Trophoblast cell (in vitro differentiated cells and primary cell): ENCODE measurements at regions not wholly inside any gene's neighbourhood (a gene's known extent, or its start where the extent isn't known, plus 50 kb on each side); places are given as distances from the start of the nearest gene placed in this dataset.

Source experiments
- DNase-seq, 2 donors: peaks; one replicate each; pipeline ENCODE4 v3.0.0-alpha.2; 2016
- H2AFZ ChIP-seq: 2 replicates; pipeline ENCODE4 v1.6.1; 2013; ENCODE audit warnings: low read length, moderate library complexity, mild to moderate bottlenecking; ENCODE audit not compliant: insufficient read depth, poor library complexity
- H2AK5ac ChIP-seq: 2 replicates; pipeline ENCODE4 v1.6.1; 2013; ENCODE audit warnings: mild to moderate bottlenecking, low read length
- H2BK120ac ChIP-seq: 2 replicates; pipeline ENCODE4 v1.6.1; 2013; ENCODE audit warnings: low read length, mild to moderate bottlenecking, moderate library complexity; ENCODE audit not compliant: insufficient read depth, poor library complexity
- H2BK12ac ChIP-seq: 2 replicates; pipeline ENCODE4 v1.6.1; 2013; ENCODE audit warnings: mild to moderate bottlenecking, low read length, moderate library complexity
- H2BK5ac ChIP-seq: 2 replicates; pipeline ENCODE4 v1.6.1; 2013; ENCODE audit warnings: low read length, low read depth, moderate library complexity, mild to moderate bottlenecking; ENCODE audit not compliant: poor library complexity
- H3K14ac ChIP-seq: 2 replicates; pipeline ENCODE4 v1.6.1; 2013; ENCODE audit warnings: mild to moderate bottlenecking, low read length
- H3K18ac ChIP-seq: 2 replicates; pipeline ENCODE4 v1.6.1; 2013; ENCODE audit warnings: mild to moderate bottlenecking, low read length
- H3K23ac ChIP-seq: 2 replicates; pipeline ENCODE4 v1.6.1; 2013; ENCODE audit warnings: low read length
- H3K27ac ChIP-seq: 2 replicates; pipeline ENCODE4 v1.5.1; 2013; ENCODE audit warnings: low read depth, mild to moderate bottlenecking, inconsistent platforms, low read length, moderate library complexity
- H3K27me3 ChIP-seq: 2 replicates; pipeline ENCODE4 v1.6.1; 2013; ENCODE audit warnings: inconsistent platforms, mild to moderate bottlenecking, low read length, moderate library complexity; ENCODE audit not compliant: insufficient read depth
- H3K36me3 ChIP-seq, 2 experiments: 1 replicate in 1 of 2; 2 replicates in 1 of 2; pipeline ENCODE4 v1.6.1; 2013; ENCODE audit warnings: low read length in 2 of 2, mild to moderate bottlenecking in 2 of 2, moderate library complexity in 1 of 2; ENCODE audit not compliant: insufficient read depth in 2 of 2, control insufficient read depth in 1 of 2
- H3K4ac ChIP-seq: 2 replicates; pipeline ENCODE4 v1.6.1; 2013; ENCODE audit warnings: low read depth, mild to moderate bottlenecking, low read length, moderate library complexity
- H3K4me1 ChIP-seq, 2 experiments: 1 replicate in 1 of 2; 2 replicates in 1 of 2; pipeline ENCODE4 v1.6.1; 2013; ENCODE audit warnings: low read length in 2 of 2, mild to moderate bottlenecking in 2 of 2, moderate library complexity in 1 of 2; ENCODE audit not compliant: insufficient read depth in 2 of 2, control insufficient read depth in 1 of 2
- H3K4me2 ChIP-seq: 2 replicates; pipeline ENCODE4 v1.6.1; 2013; ENCODE audit warnings: inconsistent platforms, mild to moderate bottlenecking, low read length, moderate library complexity
- H3K4me3 ChIP-seq: 2 replicates; pipeline ENCODE4 v1.5.1; 2013; ENCODE audit warnings: mild to moderate bottlenecking, low read depth, low read length, inconsistent platforms
- H3K79me1 ChIP-seq: one replicate; pipeline ENCODE4 v1.6.1; 2013; ENCODE audit warnings: low read length
- H3K79me2 ChIP-seq: 2 replicates; pipeline ENCODE4 v1.6.1; 2013; ENCODE audit warnings: low read length, mild to moderate bottlenecking; ENCODE audit not compliant: control insufficient read depth, insufficient read depth, poor library complexity
- H3K9ac ChIP-seq: 2 replicates; pipeline ENCODE4 v1.6.1; 2013; ENCODE audit warnings: mild to moderate bottlenecking, low read length
- H3K9me3 ChIP-seq: 2 replicates; pipeline ENCODE4 v1.6.1; 2013; ENCODE audit warnings: low read depth, mild to moderate bottlenecking, control low read depth, inconsistent platforms, low read length; ENCODE audit not compliant: insufficient read depth
- H4K12ac ChIP-seq: 2 replicates; pipeline ENCODE4 v1.6.1; 2013; ENCODE audit warnings: low read depth, mild to moderate bottlenecking, low read length, moderate library complexity
- H4K8ac ChIP-seq: 2 replicates; pipeline ENCODE4 v1.6.1; 2013; ENCODE audit warnings: low read depth, mild to moderate bottlenecking, low read length, moderate library complexity
- H4K91ac ChIP-seq: one replicate; pipeline ENCODE4 v1.6.1; 2013; ENCODE audit warnings: low read depth, mild to moderate bottlenecking, low read length, moderate library complexity
- WGBS: extraction: QIAGEN DNeasy Blood & Tissue Kit; methylation state at CpG from one replicate; pipeline ENCODE4 v1.1.7; 2013; ENCODE audit warnings: missing lambda C conversion rate; ENCODE audit not compliant: insufficient read length, insufficient coverage; ENCODE audit errors: extremely low coverage; 5-methylcytosine and 5-hydroxymethylcytosine counted together

GRCh38 chr2:226333388-226333787, 466.2 kb downstream of the IRS1 start:
- Histone ChIP-seq H2AK5ac (no peak overlapping the region), H3K36me3 (no peaks in the 10 kb centered on the region), H3K27ac (no peak overlapping the region), H2BK5ac (no peak overlapping the region), H3K18ac (no peak overlapping the region), H4K91ac (no peak overlapping the region), H3K4me1 (no peaks in the 10 kb centered on the region), H3K79me2 (no peaks in the 10 kb centered on the region), H3K4me2 (no peak overlapping the region), H4K8ac (no peak overlapping the region), H3K79me1 (no peaks in the 10 kb centered on the region), H3K4ac (no peak overlapping the region), H2BK120ac (no peak overlapping the region), H2BK12ac (no peak overlapping the region), H3K27me3 (no peaks in the 10 kb centered on the region), H3K9me3 (no peaks in the 10 kb centered on the region), H3K4me3 (no peak overlapping the region), H2AFZ (no peak overlapping the region), H3K14ac (no peak overlapping the region), H4K12ac (no peak overlapping the region), H3K23ac (no peak overlapping the region), H3K9ac (no peak overlapping the region)
- no CpG with 5 or more reads among the region's 4 CpGs for WGBS
- DNase-seq: no peak

DNA sequence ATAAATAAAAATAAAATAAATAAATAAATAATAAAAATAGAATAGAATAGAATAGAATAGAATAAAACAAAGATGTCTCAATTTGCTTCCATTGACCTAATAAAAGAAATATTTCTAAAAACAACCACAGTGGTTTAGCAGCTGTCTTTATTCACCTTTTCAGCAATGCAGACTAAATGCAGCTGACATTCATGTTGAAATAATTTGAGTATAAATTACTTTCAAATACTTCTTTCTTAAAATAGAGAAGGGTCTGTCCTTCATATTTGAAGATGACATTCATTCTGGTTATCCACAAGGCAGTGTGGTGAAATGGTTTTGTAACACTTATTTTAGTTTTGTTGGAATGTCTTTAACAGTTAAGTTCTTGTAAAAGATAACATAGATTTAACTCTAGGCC, 469.4 kb downstream of the IRS1 start:
- no peak overlapping the region for H4K8ac ChIP-seq
- no peak overlapping the region for H2BK5ac ChIP-seq
- H3K23ac ChIP-seq: no peak overlapping the region
- no peak overlapping the region for H3K4ac ChIP-seq
- no peak overlapping the region for H3K14ac ChIP-seq
- no peaks in the 10 kb centered on the region for H3K79me1 ChIP-seq
- no peak for DNase-seq
- no peak overlapping the region for H3K18ac ChIP-seq
- H3K27ac ChIP-seq: no peak overlapping the region
- H3K79me2 ChIP-seq: no peaks in the 10 kb centered on the region
- no peak overlapping the region for H3K9ac ChIP-seq
- no peak overlapping the region for H3K4me2 ChIP-seq
- H3K9me3 ChIP-seq: no peaks in the 10 kb centered on the region
- H3K27me3 ChIP-seq: no peaks in the 10 kb centered on the region
- H4K12ac ChIP-seq: no peak overlapping the region
- no peak overlapping the region for H3K4me3 ChIP-seq
- H4K91ac ChIP-seq: no peak overlapping the region
- H2BK120ac ChIP-seq: no peak overlapping the region
- H2BK12ac ChIP-seq: no peak overlapping the region
- no peak overlapping the region for H2AK5ac ChIP-seq
- no peaks in the 10 kb centered on the region for H3K4me1 ChIP-seq
- H2AFZ ChIP-seq: no peak overlapping the region
- H3K36me3 ChIP-seq: no peaks in the 10 kb centered on the region

- no peak for DNase-seq
- no peak overlapping the region for H3K18ac ChIP-seq
- H3K4ac ChIP-seq: no peak overlapping the region
- H3K9ac ChIP-seq: no peak overlapping the region
- H2BK120ac ChIP-seq: no peak overlapping the region
- H3K79me1 ChIP-seq: no peaks in the 10 kb centered on the region
- H2AFZ ChIP-seq: no peak overlapping the region
- H3K23ac ChIP-seq: no peak overlapping the region
- no peak overlapping the region for H3K14ac ChIP-seq
- no peaks in the 10 kb centered on the region for H3K79me2 ChIP-seq
- H3K4me2 ChIP-seq: no peak overlapping the region
- no peak overlapping the region for H4K91ac ChIP-seq
- no peak overlapping the region for H4K8ac ChIP-seq
- no peaks in the 10 kb centered on the region for H3K9me3 ChIP-seq
- H2AK5ac ChIP-seq: no peak overlapping the region
- no peak overlapping the region for H2BK12ac ChIP-seq
- no peak overlapping the region for H3K27ac ChIP-seq
- H4K12ac ChIP-seq: no peak overlapping the region
- no peaks in the 10 kb centered on the region for H3K4me1 ChIP-seq
- no CpG with 5 or more reads among the region's 4 CpGs for WGBS
- H3K4me3 ChIP-seq: no peak overlapping the region
- no peaks in the 10 kb centered on the region for H3K27me3 ChIP-seq
- no peaks in the 10 kb centered on the region for H3K36me3 ChIP-seq
- H2BK5ac ChIP-seq: no peak overlapping the region
These were observed 470.4 kb downstream of the IRS1 start for GRCh38 chr2:226329180-226329579.

- H3K79me2 ChIP-seq: no peaks in the 10 kb centered on the region
- H4K8ac ChIP-seq: no peak overlapping the region
- H3K9ac ChIP-seq: no peak overlapping the region
- H2AFZ ChIP-seq: no peak overlapping the region
- H2BK120ac ChIP-seq: no peak overlapping the region
- no peak overlapping the region for H3K4me2 ChIP-seq
- no peak overlapping the region for H2BK5ac ChIP-seq
- H3K4me3 ChIP-seq: no peak overlapping the region
- H2BK12ac ChIP-seq: no peak overlapping the region
- no peaks in the 10 kb centered on the region for H3K4me1 ChIP-seq
- H3K18ac ChIP-seq: no peak overlapping the region
- no peaks in the 10 kb centered on the region for H3K9me3 ChIP-seq
- H3K27ac ChIP-seq: no peak overlapping the region
- H3K23ac ChIP-seq: no peak overlapping the region
- no peak for DNase-seq
- no CpG with 5 or more reads among the region's 4 CpGs for whole genome bisulfite sequencing
- no peak overlapping the region for H3K4ac ChIP-seq
- H3K27me3 ChIP-seq: no peaks in the 10 kb centered on the region
- H3K36me3 ChIP-seq: no peaks in the 10 kb centered on the region
- no peak overlapping the region for H4K12ac ChIP-seq
- H2AK5ac ChIP-seq: no peak overlapping the region
- no peaks in the 10 kb centered on the region for H3K79me1 ChIP-seq
- H3K14ac ChIP-seq: no peak overlapping the region
- no peak overlapping the region for H4K91ac ChIP-seq
These were observed 471.8 kb downstream of the IRS1 start for GRCh38 chr2:226327830-226328229.

DNA sequence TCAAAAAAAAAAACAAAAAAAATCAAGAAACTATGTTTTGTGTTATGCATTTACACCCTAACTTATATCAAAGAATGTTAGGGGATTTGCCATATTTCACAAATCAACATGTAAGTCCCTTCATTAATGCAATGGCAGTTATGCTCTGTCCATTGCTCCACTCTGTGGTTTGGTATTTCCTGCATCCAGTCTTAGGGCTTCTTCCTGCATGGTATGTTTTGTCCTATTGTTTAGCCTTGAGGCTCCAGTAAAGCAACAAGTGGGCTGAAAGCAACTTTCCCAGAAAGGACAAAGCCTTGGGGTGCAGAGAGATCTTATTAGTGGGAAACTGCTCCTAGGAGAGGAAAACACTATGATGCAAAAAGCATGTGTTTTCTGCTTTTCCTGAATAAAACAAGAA, 474.1 kb downstream of the IRS1 start:
- no peak overlapping the region for H4K91ac ChIP-seq
- no peak overlapping the region for H2BK120ac ChIP-seq
- H3K4me1 ChIP-seq: no peaks in the 10 kb centered on the region
- no peak overlapping the region for H2BK12ac ChIP-seq
- no peak for DNase-seq
- no peaks in the 10 kb centered on the region for H3K79me2 ChIP-seq
- no peak overlapping the region for H3K4ac ChIP-seq
- H3K4me3 ChIP-seq: no peak overlapping the region
- no peak overlapping the region for H2AFZ ChIP-seq
- no peak overlapping the region for H2BK5ac ChIP-seq
- no peak overlapping the region for H4K8ac ChIP-seq
- no peak overlapping the region for H3K14ac ChIP-seq
- no peaks in the 10 kb centered on the region for H3K9me3 ChIP-seq
- no peak overlapping the region for H2AK5ac ChIP-seq
- H3K79me1 ChIP-seq: no peaks in the 10 kb centered on the region
- H4K12ac ChIP-seq: no peak overlapping the region
- H3K36me3 ChIP-seq: no peaks in the 10 kb centered on the region
- H3K18ac ChIP-seq: no peak overlapping the region
- H3K27ac ChIP-seq: no peak overlapping the region
- H3K4me2 ChIP-seq: no peak overlapping the region
- H3K27me3 ChIP-seq: no peaks in the 10 kb centered on the region
- no peak overlapping the region for H3K9ac ChIP-seq
- H3K23ac ChIP-seq: no peak overlapping the region
